Activated T-helper 17 cell treated with anti-CD3 and anti-CD28 coated beads, Interleukin-2, amount 50 U/mL, for 72 hours (primary cell): ENCODE measurements at regions not wholly inside any gene's neighbourhood (a gene's known extent, or its start where the extent isn't known, plus 50 kb on each side); places are given as distances from the start of the nearest gene placed in this dataset.

ENCODE experiments used
- ATAC-seq: fragments of 150-1000 bp; cut with Tn5 transposase; replicated peaks from 2 replicates; pipeline ENCODE4 v1.10.0; 2021; ENCODE audit warnings: mild to moderate bottlenecking, moderate library complexity
- H3K27ac Mint-ChIP-seq: one replicate; pipeline ENCODE4 v1.8.0; 2022; ENCODE audit warnings: mixed read lengths
- H3K27me3 Mint-ChIP-seq: one replicate; pipeline ENCODE4 v1.8.0; 2022; ENCODE audit warnings: mixed read lengths
- H3K36me3 Mint-ChIP-seq: one replicate; pipeline ENCODE4 v1.8.0; 2022; ENCODE audit warnings: low read depth, mild to moderate bottlenecking, mixed read lengths
- H3K4me1 Mint-ChIP-seq: one replicate; pipeline ENCODE4 v1.8.0; 2022; ENCODE audit warnings: mixed read lengths
- H3K4me3 Mint-ChIP-seq: one replicate; pipeline ENCODE4 v1.8.0; 2022; ENCODE audit warnings: mild to moderate bottlenecking, mixed read lengths
- H3K9me3 Mint-ChIP-seq: one replicate; pipeline ENCODE4 v1.8.0; 2022; ENCODE audit warnings: mixed read lengths

- peaks cover 13% of the 10 kb centered on the region for H3K9me3 Mint-ChIP-seq
- no peak overlapping the region for H3K27ac Mint-ChIP-seq
- no peaks in the 10 kb centered on the region for H3K27me3 Mint-ChIP-seq
- no peak for ATAC-seq
- H3K4me1 Mint-ChIP-seq = no peaks in the 10 kb centered on the region
- no peak overlapping the region for H3K4me3 Mint-ChIP-seq
- H3K36me3 Mint-ChIP-seq = no peaks in the 10 kb centered on the region
Measured at GRCh38 chr4:31995943-31996901, 1276.1 kb downstream of the PCDH7 start.

GRCh38 chr4:31998807-31999206, 1278.6 kb downstream of the PCDH7 start:
- H3K27me3 Mint-ChIP-seq = no peaks in the 10 kb centered on the region
- H3K4me3 Mint-ChIP-seq = no peak overlapping the region
- H3K9me3 Mint-ChIP-seq = peaks cover 7% of the 10 kb centered on the region
- ATAC-seq = no peak
- H3K4me1 Mint-ChIP-seq = no peaks in the 10 kb centered on the region
- no peak overlapping the region for H3K27ac Mint-ChIP-seq
- H3K36me3 Mint-ChIP-seq = no peaks in the 10 kb centered on the region

GRCh38 chr4:31999848-32000247, 1279.7 kb downstream of the PCDH7 start:
- H3K4me1 Mint-ChIP-seq = no peaks in the 10 kb centered on the region
- H3K4me3 Mint-ChIP-seq = no peak overlapping the region
- H3K9me3 Mint-ChIP-seq = peaks cover 7% of the 10 kb centered on the region
- no peak overlapping the region for H3K27ac Mint-ChIP-seq
- H3K36me3 Mint-ChIP-seq = no peaks in the 10 kb centered on the region
- H3K27me3 Mint-ChIP-seq = no peaks in the 10 kb centered on the region
- ATAC-seq = no peak

- Mint-ChIP-seq H3K9me3 (peaks cover 11% of the 10 kb centered on the region), H3K4me1 (no peaks in the 10 kb centered on the region), H3K36me3 (no peaks in the 10 kb centered on the region), H3K27me3 (no peaks in the 10 kb centered on the region), H3K27ac (no peak overlapping the region), H3K4me3 (no peak overlapping the region)
- ATAC-seq = no peak
Measured at GRCh38 chr4:32000846-32001488, 1280.8 kb downstream of the PCDH7 start.

GRCh38 chr4:32002037-32002747, 1282.0 kb downstream of the PCDH7 start:
- peaks cover 11% of the 10 kb centered on the region for H3K9me3 Mint-ChIP-seq
- no peak for ATAC-seq
- H3K36me3 Mint-ChIP-seq = no peaks in the 10 kb centered on the region
- H3K27me3 Mint-ChIP-seq = no peaks in the 10 kb centered on the region
- H3K27ac Mint-ChIP-seq = no peak overlapping the region
- no peak overlapping the region for H3K4me3 Mint-ChIP-seq
- H3K4me1 Mint-ChIP-seq = no peaks in the 10 kb centered on the region

GRCh38 chr4:32003548-32003947, 1283.4 kb downstream of the PCDH7 start:
- Mint-ChIP-seq H3K27me3 (no peaks in the 10 kb centered on the region), H3K27ac (no peak overlapping the region), H3K9me3 (peaks cover 7% of the 10 kb centered on the region), H3K36me3 (no peaks in the 10 kb centered on the region), H3K4me1 (no peaks in the 10 kb centered on the region), H3K4me3 (no peak overlapping the region)
- ATAC-seq = no peak

GRCh38 chr4:32010221-32010620, 1290.1 kb downstream of the PCDH7 start:
- H3K4me1 Mint-ChIP-seq = no peaks in the 10 kb centered on the region
- no peak for ATAC-seq

GRCh38 chr4:32022071-32022470, 1301.9 kb downstream of the PCDH7 start:
- Mint-ChIP-seq H3K9me3 (peaks cover 10% of the 10 kb centered on the region), H3K27ac (no peak overlapping the region), H3K36me3 (no peaks in the 10 kb centered on the region), H3K4me1 (no peaks in the 10 kb centered on the region), H3K4me3 (no peak overlapping the region), H3K27me3 (no peaks in the 10 kb centered on the region)
- no peak for ATAC-seq

More at GRCh38 chr4:32010221-32010620, 1290.1 kb downstream of the PCDH7 start:
- Mint-ChIP-seq H3K4me3 (no peak overlapping the region), H3K27ac (no peak overlapping the region), H3K9me3 (peaks cover 15% of the 10 kb centered on the region), H3K36me3 (no peaks in the 10 kb centered on the region), H3K27me3 (no peaks in the 10 kb centered on the region)

GRCh38 chr4:32025851-32026459, 1305.8 kb downstream of the PCDH7 start:
- peaks cover 10% of the 10 kb centered on the region for H3K9me3 Mint-ChIP-seq
- ATAC-seq = no peak
- H3K4me1 Mint-ChIP-seq = no peaks in the 10 kb centered on the region
- H3K27ac Mint-ChIP-seq = no peak overlapping the region
- no peaks in the 10 kb centered on the region for H3K27me3 Mint-ChIP-seq
- no peaks in the 10 kb centered on the region for H3K36me3 Mint-ChIP-seq
- H3K4me3 Mint-ChIP-seq = no peak overlapping the region

GRCh38 chr4:32030406-32030805, 1310.2 kb downstream of the PCDH7 start:
- Mint-ChIP-seq H3K4me1 (no peaks in the 10 kb centered on the region), H3K27ac (no peak overlapping the region), H3K9me3 (peaks cover 15% of the 10 kb centered on the region), H3K36me3 (no peaks in the 10 kb centered on the region), H3K27me3 (no peaks in the 10 kb centered on the region), H3K4me3 (no peak overlapping the region)
- ATAC-seq = no peak

- no peaks in the 10 kb centered on the region for H3K4me1 Mint-ChIP-seq
- peaks cover 12% of the 10 kb centered on the region for H3K9me3 Mint-ChIP-seq
- no peak overlapping the region for H3K4me3 Mint-ChIP-seq
- ATAC-seq = no peak
- no peaks in the 10 kb centered on the region for H3K27me3 Mint-ChIP-seq
- no peaks in the 10 kb centered on the region for H3K36me3 Mint-ChIP-seq
- H3K27ac Mint-ChIP-seq = no peak overlapping the region
Measured at GRCh38 chr4:32031026-32031425, 1310.9 kb downstream of the PCDH7 start.

- ATAC-seq = no peak
- Mint-ChIP-seq H3K27me3 (no peaks in the 10 kb centered on the region), H3K4me1 (no peaks in the 10 kb centered on the region), H3K27ac (no peak overlapping the region), H3K36me3 (no peaks in the 10 kb centered on the region), H3K4me3 (no peak overlapping the region), H3K9me3 (peaks cover 18% of the 10 kb centered on the region)
Measured at GRCh38 chr4:32032136-32032672, 1312.0 kb downstream of the PCDH7 start.

GRCh38 chr4:32037399-32037798, 1317.2 kb downstream of the PCDH7 start:
- no peaks in the 10 kb centered on the region for H3K27me3 Mint-ChIP-seq
- H3K36me3 Mint-ChIP-seq = no peaks in the 10 kb centered on the region
- no peak overlapping the region for H3K27ac Mint-ChIP-seq
- ATAC-seq = no peak
- peaks cover 12% of the 10 kb centered on the region for H3K9me3 Mint-ChIP-seq
- no peak overlapping the region for H3K4me3 Mint-ChIP-seq
- H3K4me1 Mint-ChIP-seq = no peaks in the 10 kb centered on the region
